Liver (tissue), 3 donors: ENCODE measurements at regions not wholly inside any gene's neighbourhood (a gene's known extent, or its start where the extent isn't known, plus 50 kb on each side); places are given as distances from the start of the nearest gene placed in this dataset.

Source experiments
- CTCF ChIP-seq: fragments of 150-350 bp; IDR thresholded peaks from 2 replicates; pipeline ENCODE4 v1.5.1; 2017; ENCODE audit warnings: improper control_type of control experiment, low read depth, low read length; ENCODE audit not compliant: missing input control
- RAD21 ChIP-seq, 2 donors: IDR thresholded peaks; 2 replicates each; pipeline ENCODE4 v1.6.1; 2016; ENCODE audit warnings: antibody characterized with exemption in 2 of 2, mild to moderate bottlenecking in 2 of 2
- donor health status: healthy.
- donor health status: healthy.

GRCh38 chr4:116217781-116218180 is 867.6 kb downstream of the TRAM1L1 start:
- TF ChIP-seq CTCF: no peak
- TF ChIP-seq RAD21 (IDR thresholded peaks at IDR 0.05): no peak
